SK-N-SH (cell line): ENCODE measurements at regions not wholly inside any gene's neighbourhood (a gene's known extent, or its start where the extent isn't known, plus 50 kb on each side); places are given as distances from the start of the nearest gene placed in this dataset.

Experiments used
- CTCF ChIA-PET: fragments of 300-600, 350-600 bp; formaldehyde crosslinking; extraction: SDS; loops from one replicate; lab custom pipeline; 2021; lab: Yijun Ruan, JAX
- POLR2A ChIA-PET: fragments of 350-600 bp; sonication (Branson Sonifier 250); formaldehyde crosslinking; extraction: SDS; loops from one replicate; lab custom pipeline; 2020; ENCODE audit warnings: antibody characterized with exemption, inconsistent platforms; lab: Yijun Ruan, JAX
- DNase-seq: peaks from one replicate; pipeline ENCODE4 v3.0.0; 2012
- H2AFZ ChIP-seq: fragments of 200-600 bp; sonication (generic); 2 replicates; pipeline ENCODE4 v1.8.1; 2016; ENCODE audit warnings: antibody characterized with exemption, mild to moderate bottlenecking, low read depth
- H3F3A ChIP-seq: fragments of 200-600 bp; sonication (generic); replicated peaks from 2 replicates; pipeline ENCODE3; 2016; ENCODE audit warnings: antibody characterized with exemption, mild to moderate bottlenecking; ENCODE audit not compliant: insufficient read depth
- H3K27ac ChIP-seq, 2 experiments: fragments of 200-500 bp in 1 of 2; fragments of 200-600 bp in 1 of 2; sonication (Bioruptor generic) in 1 of 2; sonication (generic), shearing (Covaris generic) in 1 of 2; 2 replicates each; pipeline versions ENCODE4 v1.5.1 to v1.6.1; 2014 to 2016; ENCODE audit warnings: low read depth in 2 of 2, inconsistent platforms in 1 of 2, low read length in 1 of 2, mild to moderate bottlenecking in 1 of 2, mixed read lengths in 1 of 2
- H3K27me3 ChIP-seq: fragments of 200-600 bp; sonication (generic), shearing (Covaris generic); 2 replicates; pipeline ENCODE4 v1.6.1; 2016; ENCODE audit warnings: mixed run types; ENCODE audit not compliant: insufficient read depth
- H3K36me3 ChIP-seq, 2 experiments: fragments of 200-500 bp in 1 of 2; fragments of 200-600 bp in 1 of 2; sonication (Bioruptor generic) in 1 of 2; sonication (generic) in 1 of 2; replicated peaks in 1 of 2; 2 replicates each; pipeline versions ENCODE3 to v1.5.1; 2014 to 2016; ENCODE audit warnings: low read length in 1 of 2, mild to moderate bottlenecking in 1 of 2; ENCODE audit not compliant: insufficient read depth in 2 of 2, control insufficient read depth in 1 of 2
- H3K4me1 ChIP-seq, 2 experiments: fragments of 200-500 bp in 1 of 2; fragments of 200-600 bp in 1 of 2; sonication (Bioruptor generic) in 1 of 2; sonication (generic), shearing (Covaris generic) in 1 of 2; 2 replicates each; pipeline versions ENCODE4 v1.5.1 to v1.6.1; 2014 to 2016; ENCODE audit warnings: low read depth in 1 of 2, low read length in 1 of 2, mixed run types in 1 of 2; ENCODE audit not compliant: insufficient read depth in 2 of 2, control insufficient read depth in 1 of 2
- H3K4me2 ChIP-seq: fragments of 200-600 bp; sonication (generic), shearing (Covaris generic); 2 replicates; pipeline ENCODE4 v1.6.1; 2017; ENCODE audit warnings: mixed run types
- H3K4me3 ChIP-seq, 2 experiments: fragments of 200-500 bp in 1 of 2; fragments of 200-600 bp in 1 of 2; sonication (Bioruptor generic) in 1 of 2; sonication (generic), shearing (Covaris generic) in 1 of 2; 2 replicates each; pipeline versions ENCODE4 v1.5.1 to v1.8.1; 2014 to 2016; ENCODE audit warnings: low read depth in 2 of 2, inconsistent platforms in 1 of 2, low read length in 1 of 2, mild to moderate bottlenecking in 1 of 2, mixed read lengths in 1 of 2, moderate library complexity in 1 of 2
- H3K79me2 ChIP-seq: fragments of 200-600 bp; sonication (generic); 2 replicates; pipeline ENCODE4 v1.8.1; 2017; ENCODE audit warnings: mild to moderate bottlenecking; ENCODE audit not compliant: insufficient read depth
- H3K9ac ChIP-seq: fragments of 200-600 bp; sonication (generic); 2 replicates; pipeline ENCODE4 v1.6.1; 2017; ENCODE audit warnings: mixed run types
- H3K9me2 ChIP-seq: fragments of 200-600 bp; sonication (generic); 2 replicates; pipeline ENCODE4 v1.6.1; 2017; ENCODE audit warnings: mixed run types
- H3K9me3 ChIP-seq: fragments of 200-600 bp; sonication (generic); 2 replicates; pipeline ENCODE4 v1.6.1; 2017; ENCODE audit warnings: mixed run types, mild to moderate bottlenecking, moderate library complexity
- H4K20me1 ChIP-seq: fragments of 200-600 bp; sonication (generic); 2 replicates; pipeline ENCODE4 v1.6.1; 2017; ENCODE audit warnings: mild to moderate bottlenecking, mixed run types; ENCODE audit not compliant: insufficient read depth
- CHD2 ChIP-seq: fragments of 150-350 bp; IDR thresholded peaks from 2 replicates; pipeline ENCODE4 v1.6.1; 2018; ENCODE audit warnings: low read length; ENCODE audit not compliant: partially characterized antibody
- EP300 ChIP-seq, 2 experiments: IDR thresholded peaks; 2 replicates each; pipeline versions ENCODE4 v1.4.0 to v1.6.1; 2012; ENCODE audit warnings: borderline replicate concordance in 1 of 2, low read depth in 1 of 2, low read length in 1 of 2
- EZH2phosphoT487 ChIP-seq: fragments of 200-600 bp; sonication (generic); IDR thresholded peaks from 2 replicates; pipeline ENCODE4 v1.6.1; 2017; ENCODE audit warnings: low read depth, mixed run types, mild to moderate bottlenecking, antibody characterized with exemption, moderate library complexity, borderline replicate concordance
- FOSL2 ChIP-seq: IDR thresholded peaks from 2 replicates; pipeline ENCODE4 v1.4.0; 2012; ENCODE audit warnings: low read depth, mild to moderate bottlenecking, moderate library complexity, borderline replicate concordance
- FOXJ3 ChIP-seq: sonication (generic); formaldehyde crosslinking; IDR thresholded peaks from 2 replicates; pipeline ENCODE4 v1.5.1; 2020; ENCODE audit warnings: mild to moderate bottlenecking, missing genetic modification reagents
- FOXM1 ChIP-seq: IDR thresholded peaks from 2 replicates; pipeline ENCODE4 v1.4.0; 2012; ENCODE audit warnings: low read depth, mild to moderate bottlenecking
- GABPA ChIP-seq: IDR thresholded peaks from 2 replicates; pipeline ENCODE4 v1.4.0; 2012; ENCODE audit warnings: low read depth, mild to moderate bottlenecking
- GATA2 ChIP-seq: sonication (generic); formaldehyde crosslinking; IDR thresholded peaks from 2 replicates; pipeline ENCODE4 v1.5.0; 2020; ENCODE audit warnings: mild to moderate bottlenecking, missing genetic modification reagents
- IRF3 ChIP-seq: fragments of 150-350 bp; IDR thresholded peaks from 2 replicates; pipeline ENCODE4 v1.6.1; 2016; ENCODE audit warnings: mild to moderate bottlenecking, low read depth, low read length
- POLR2AphosphoS5 ChIP-seq: IDR thresholded peaks from 2 replicates; pipeline ENCODE4 v1.6.1; 2012; ENCODE audit warnings: low read depth, low read length
- RCOR1 ChIP-seq: fragments of 150-350 bp; IDR thresholded peaks from 2 replicates; pipeline ENCODE4 v1.6.1; 2017; ENCODE audit warnings: antibody characterized with exemption, low read length
- RXRA ChIP-seq: IDR thresholded peaks from 2 replicates; pipeline ENCODE4 v1.4.0; 2012; ENCODE audit warnings: low read depth, mild to moderate bottlenecking, borderline replicate concordance
- SMC3 ChIP-seq: IDR thresholded peaks from 2 replicates; pipeline ENCODE4 v1.6.1; 2012; ENCODE audit warnings: low read depth, low read length, improper control_type of control experiment
- TEAD4 ChIP-seq: IDR thresholded peaks from 2 replicates; pipeline ENCODE4 v1.4.0; 2012; ENCODE audit warnings: mild to moderate bottlenecking, borderline replicate concordance; ENCODE audit not compliant: insufficient read depth
- YY1 ChIP-seq: IDR thresholded peaks from 2 replicates; pipeline ENCODE4 v1.4.0; 2012; ENCODE audit warnings: low read depth, mild to moderate bottlenecking
- WGBS: methylation state at CpG from one replicate; pipeline ENCODE4 v1.1.6; 2017; ENCODE audit warnings: low lambda C conversion rate; 5-methylcytosine and 5-hydroxymethylcytosine counted together
- TF ChIP-seq, protein P1 (sequence below): IDR thresholded peaks from 2 replicates; pipeline ENCODE4; 2012

GRCh38 chr4:89404530-89404929 is 96.9 kb upstream of the GPRIN3 start (continued):
- no peak for TF ChIP-seq POLR2AphosphoS5
- TF ChIP-seq, all 33 proteins: peak for 0

GRCh38 chr4:89403826-89404225 is 96.2 kb upstream of the GPRIN3 start:
- no peaks in the 10 kb centered on the region for H3K4me1 ChIP-seq
- POLR2A ChIA-PET: no interaction called here
- H3K9me3 ChIP-seq: no peaks in the 10 kb centered on the region
- no peak overlapping the region for H3K27ac ChIP-seq
- H3K4me3 ChIP-seq: no peak overlapping the region
- no peaks in the 10 kb centered on the region for H3K36me3 ChIP-seq
- H2AFZ ChIP-seq: no peak overlapping the region
- CTCF ChIA-PET: no interaction called here
- H3F3A ChIP-seq: no peaks in the 10 kb centered on the region
- WGBS: 54% methylated on average over 2 of the region's 2 CpGs
- no peak overlapping the region for H3K4me2 ChIP-seq
- no peaks in the 10 kb centered on the region for H4K20me1 ChIP-seq
- H3K9me2 ChIP-seq: no peaks in the 10 kb centered on the region
- H3K27me3 ChIP-seq: no peaks in the 10 kb centered on the region
- DNase-seq: no peak
- no peaks in the 10 kb centered on the region for H3K79me2 ChIP-seq
- TF ChIP-seq, protein P1, sequence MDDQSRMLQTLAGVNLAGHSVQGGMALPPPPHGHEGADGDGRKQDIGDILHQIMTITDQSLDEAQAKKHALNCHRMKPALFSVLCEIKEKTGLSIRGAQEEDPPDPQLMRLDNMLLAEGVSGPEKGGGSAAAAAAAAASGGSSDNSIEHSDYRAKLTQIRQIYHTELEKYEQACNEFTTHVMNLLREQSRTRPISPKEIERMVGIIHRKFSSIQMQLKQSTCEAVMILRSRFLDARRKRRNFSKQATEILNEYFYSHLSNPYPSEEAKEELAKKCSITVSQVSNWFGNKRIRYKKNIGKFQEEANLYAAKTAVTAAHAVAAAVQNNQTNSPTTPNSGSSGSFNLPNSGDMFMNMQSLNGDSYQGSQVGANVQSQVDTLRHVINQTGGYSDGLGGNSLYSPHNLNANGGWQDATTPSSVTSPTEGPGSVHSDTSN: no peak
- TF ChIP-seq POLR2AphosphoS5 (no peak), YY1 (no peak), FOSL2 (no peak), SMC3 (no peak), GATA2 (no peak), RXRA (no peak), CHD2 (no peak), EZH2phosphoT487 (no peak), FOXJ3 (CRISPR knock-in tag) (no peak), EP300 (IDR thresholded peaks at IDR 0.05; ENCODE audit: borderline replicate concordance in 1 of 2, low read depth in 1 of 2, low read length in 1 of 2) (no peak), TEAD4 (no peak), GABPA (no peak), FOXM1 (no peak), IRF3 (no peak), RCOR1 (no peak)
- H3K9ac ChIP-seq: no peak overlapping the region
